HUES48 (cell line): ENCODE measurements at regions not wholly inside any gene's neighbourhood (a gene's known extent, or its start where the extent isn't known, plus 50 kb on each side); places are given as distances from the start of the nearest gene placed in this dataset.

Experiments used
- H3K27ac ChIP-seq: one replicate; pipeline ENCODE4 v1.7.0; 2013; ENCODE audit warnings: low read depth, low read length, inconsistent platforms
- H3K27me3 ChIP-seq: 2 replicates; pipeline ENCODE4 v1.6.1; 2013; ENCODE audit warnings: mild to moderate bottlenecking, low read length; ENCODE audit not compliant: control insufficient read depth, insufficient read depth
- H3K36me3 ChIP-seq: 2 replicates; pipeline ENCODE4 v1.6.1; 2013; ENCODE audit warnings: low read length; ENCODE audit not compliant: control insufficient read depth, insufficient read depth
- H3K4me1 ChIP-seq: 2 replicates; pipeline ENCODE4 v1.6.1; 2013; ENCODE audit warnings: mild to moderate bottlenecking, low read length; ENCODE audit not compliant: control insufficient read depth, insufficient read depth
- H3K4me3 ChIP-seq: 2 replicates; pipeline ENCODE4 v1.5.1; 2013; ENCODE audit warnings: mild to moderate bottlenecking, low read depth, low read length
- H3K9ac ChIP-seq: 2 replicates; pipeline ENCODE4 v1.6.1; 2013; ENCODE audit warnings: mild to moderate bottlenecking, low read depth, low read length, moderate library complexity
- H3K9me3 ChIP-seq: 2 replicates; pipeline ENCODE4 v1.6.1; 2013; ENCODE audit warnings: low read length; ENCODE audit not compliant: control insufficient read depth, insufficient read depth

DNA sequence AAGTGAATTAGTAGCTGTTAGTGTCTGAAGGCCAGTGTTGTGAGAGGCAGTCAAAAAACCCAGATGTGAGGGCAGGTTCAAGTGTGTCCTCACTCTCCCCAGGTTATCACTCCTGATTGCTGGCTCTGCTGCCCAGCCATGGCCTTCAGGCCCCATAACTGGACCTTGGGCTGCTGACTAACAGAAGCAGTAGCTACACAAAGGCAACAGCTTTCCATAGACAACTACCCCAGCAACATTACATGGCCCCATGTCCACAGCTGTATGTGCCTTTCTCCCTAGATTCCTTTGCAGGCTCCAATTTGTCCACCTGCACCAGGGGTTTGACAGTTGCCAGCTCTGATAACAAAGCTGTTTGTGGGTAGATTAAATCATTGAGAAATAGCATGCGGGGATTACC lies 297.8 kb downstream of the ARL4A start:
- peak overlapping the region; percentile 11 for H3K27ac ChIP-seq
- H3K9me3 ChIP-seq, result no peaks in the 10 kb centered on the region
- H3K9ac ChIP-seq, result peak overlapping the region; percentile 22; the same call in 1 of the 2 replicates

GRCh38 chr7:12985752-12986151 lies 298.3 kb downstream of the ARL4A start:
- H3K27me3 ChIP-seq, result no peaks in the 10 kb centered on the region
- no peak overlapping the region for H3K4me3 ChIP-seq
- peak overlapping the region; percentile 68 for H3K27ac ChIP-seq
- H3K9ac ChIP-seq, result no peak overlapping the region
- peaks cover 26% of the 10 kb centered on the region for H3K4me1 ChIP-seq
- H3K36me3 ChIP-seq, result no peaks in the 10 kb centered on the region
- no peaks in the 10 kb centered on the region for H3K9me3 ChIP-seq

More for the DNA sequence above, 297.8 kb downstream of the ARL4A start:
- Histone ChIP-seq H3K4me3 (no peak overlapping the region), H3K36me3 (no peaks in the 10 kb centered on the region), H3K27me3 (no peaks in the 10 kb centered on the region), H3K4me1 (peaks cover 26% of the 10 kb centered on the region)

DNA sequence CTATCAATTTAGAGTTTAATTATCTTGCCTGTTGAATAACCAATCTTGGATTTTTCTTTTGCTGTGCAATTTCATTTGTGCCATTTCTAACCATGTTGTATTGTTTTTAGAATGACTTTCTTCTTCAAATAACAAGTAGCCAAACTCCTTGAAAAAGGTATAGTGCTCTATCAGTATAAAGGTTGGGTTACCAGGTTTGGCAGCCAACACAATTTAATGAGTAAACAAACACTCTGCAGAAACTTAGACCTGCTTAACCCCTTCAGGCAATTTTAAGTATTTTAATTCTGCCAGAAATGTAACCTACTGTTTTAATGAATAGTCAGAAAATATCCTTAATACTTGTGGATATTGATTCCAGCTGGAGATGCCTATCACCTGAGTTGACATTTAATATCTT lies 299.8 kb downstream of the ARL4A start:
- Histone ChIP-seq H3K9ac (no peak overlapping the region), H3K9me3 (no peaks in the 10 kb centered on the region), H3K4me3 (no peak overlapping the region), H3K27me3 (no peaks in the 10 kb centered on the region), H3K36me3 (no peaks in the 10 kb centered on the region), H3K27ac (no peak overlapping the region), H3K4me1 (peaks cover 26% of the 10 kb centered on the region)

DNA sequence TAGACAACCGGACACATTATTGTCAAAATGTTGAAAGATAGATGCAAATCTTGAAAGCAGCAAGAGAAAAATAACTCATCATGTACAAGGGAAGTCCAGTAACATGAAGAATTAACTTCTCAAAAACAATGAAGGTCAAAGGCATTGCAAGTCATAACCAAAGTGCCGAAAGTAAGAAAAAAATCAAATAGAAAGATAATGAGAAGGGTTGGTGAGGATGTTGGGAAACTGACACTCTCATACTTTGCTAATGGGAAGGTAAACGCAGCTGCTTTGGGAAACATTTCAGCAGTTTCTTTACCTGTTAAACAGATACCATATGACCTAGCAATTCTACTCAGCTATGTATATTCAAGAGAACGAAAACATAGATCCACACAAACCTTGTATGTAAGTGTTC lies 303.0 kb downstream of the ARL4A start:
- Histone ChIP-seq H3K27ac (no peak overlapping the region), H3K9ac (no peak overlapping the region), H3K4me3 (no peak overlapping the region), H3K36me3 (no peaks in the 10 kb centered on the region), H3K9me3 (no peaks in the 10 kb centered on the region), H3K27me3 (no peaks in the 10 kb centered on the region), H3K4me1 (peaks cover 21% of the 10 kb centered on the region)

- Histone ChIP-seq H3K27ac (no peak overlapping the region), H3K36me3 (no peaks in the 10 kb centered on the region), H3K9me3 (no peaks in the 10 kb centered on the region), H3K27me3 (no peaks in the 10 kb centered on the region), H3K9ac (no peak overlapping the region), H3K4me1 (no peaks in the 10 kb centered on the region), H3K4me3 (no peak overlapping the region)
These were observed 305.6 kb downstream of the ARL4A start for GRCh38 chr7:12993025-12993424.

DNA sequence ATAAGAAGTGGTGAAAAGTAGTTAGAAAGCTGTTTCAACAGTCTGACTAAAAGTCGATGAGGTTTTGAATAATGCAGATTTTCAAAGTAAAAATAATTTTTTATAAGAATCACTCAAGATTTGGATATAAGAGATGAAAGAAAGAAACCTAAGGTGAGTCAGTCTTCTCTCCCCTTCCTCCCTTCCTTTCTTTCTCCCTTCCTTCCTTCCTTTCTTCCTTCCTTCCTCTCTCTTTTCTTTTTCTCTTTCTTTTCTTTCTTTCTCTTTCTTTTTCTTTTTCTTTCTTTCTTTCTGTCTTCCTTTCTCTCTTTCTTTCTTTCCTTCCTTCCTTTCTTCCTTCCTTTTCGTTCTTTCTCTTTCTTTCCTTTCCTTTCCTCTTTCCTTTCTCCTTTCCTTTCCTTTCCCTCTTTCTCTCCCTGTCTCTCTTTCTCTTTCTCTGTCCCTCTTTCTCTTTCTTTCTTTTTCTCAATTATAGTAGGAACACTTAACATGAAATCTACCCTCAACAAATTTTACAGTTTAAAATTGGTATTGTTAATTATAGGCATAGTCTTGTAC lies 308.6 kb downstream of the ARL4A start:
- H3K27ac ChIP-seq, result no peak overlapping the region
- H3K4me1 ChIP-seq, result no peaks in the 10 kb centered on the region
- H3K36me3 ChIP-seq, result no peaks in the 10 kb centered on the region
- no peak overlapping the region for H3K4me3 ChIP-seq
- H3K27me3 ChIP-seq, result no peaks in the 10 kb centered on the region
- H3K9ac ChIP-seq, result no peak overlapping the region
- no peaks in the 10 kb centered on the region for H3K9me3 ChIP-seq

DNA sequence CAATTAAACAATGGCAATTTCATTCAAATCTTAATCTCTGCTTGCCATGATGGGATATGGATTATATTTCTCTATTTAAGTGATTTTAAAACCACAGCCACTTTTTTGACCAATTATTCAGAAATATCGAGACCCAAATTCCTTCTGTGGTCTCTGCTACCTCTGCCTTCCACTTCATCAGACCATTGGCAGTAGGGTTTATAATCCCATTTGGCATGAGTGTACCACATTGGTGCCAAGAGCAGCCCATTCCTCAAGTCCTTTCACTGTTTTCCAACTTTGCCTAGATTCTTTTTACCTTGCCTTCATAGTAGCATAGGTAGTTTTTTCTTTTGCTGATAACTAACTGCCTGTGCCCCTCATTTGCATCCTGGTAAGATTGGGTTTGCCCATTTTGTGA lies 319.9 kb downstream of the ARL4A start:
- H3K36me3 ChIP-seq, result no peaks in the 10 kb centered on the region
- H3K4me1 ChIP-seq, result peaks cover 3% of the 10 kb centered on the region; the same call in 1 of the 2 replicates
- H3K4me3 ChIP-seq, result no peak overlapping the region
- no peaks in the 10 kb centered on the region for H3K27me3 ChIP-seq
- 0 out of 2 replicates have a peak, but pooled peaks cover 4% of the 10 kb centered on the region for H3K9me3 ChIP-seq
- no peak overlapping the region for H3K9ac ChIP-seq
- H3K27ac ChIP-seq, result no peak overlapping the region

GRCh38 chr7:13009517-13009916 lies 322.1 kb downstream of the ARL4A start:
- H3K4me1 ChIP-seq, result peaks cover 3% of the 10 kb centered on the region; the same call in 1 of the 2 replicates
- no peak overlapping the region for H3K9ac ChIP-seq
- no peaks in the 10 kb centered on the region for H3K27me3 ChIP-seq
- H3K36me3 ChIP-seq, result no peaks in the 10 kb centered on the region
- no peaks in the 10 kb centered on the region for H3K9me3 ChIP-seq
- no peak overlapping the region for H3K27ac ChIP-seq
- H3K4me3 ChIP-seq, result no peak overlapping the region

DNA sequence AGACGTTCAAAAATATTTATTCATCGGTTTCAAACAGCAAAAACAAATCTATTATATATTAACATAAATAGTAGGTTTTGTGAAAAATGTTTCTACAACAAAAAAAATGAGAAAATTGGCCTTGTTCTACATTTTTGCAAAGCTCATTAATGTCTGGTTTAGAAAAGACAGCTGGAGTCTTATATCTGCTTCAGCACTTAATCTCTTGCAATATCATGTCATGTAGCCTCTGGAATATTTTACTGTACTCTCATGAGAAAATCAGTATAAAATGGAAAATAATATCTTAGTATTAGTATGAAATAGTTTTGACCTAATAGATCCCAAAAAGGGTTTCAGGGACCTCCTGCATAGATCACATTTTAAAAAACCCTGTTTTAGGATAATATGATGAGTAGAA lies 326.6 kb downstream of the ARL4A start:
- H3K27ac ChIP-seq, result no peak overlapping the region
- no peak overlapping the region for H3K9ac ChIP-seq
- no peak overlapping the region for H3K4me3 ChIP-seq
- no peaks in the 10 kb centered on the region for H3K9me3 ChIP-seq
- no peaks in the 10 kb centered on the region for H3K27me3 ChIP-seq
- H3K36me3 ChIP-seq, result no peaks in the 10 kb centered on the region
- peaks cover 23% of the 10 kb centered on the region for H3K4me1 ChIP-seq

GRCh38 chr7:13016036-13016581 lies 328.7 kb downstream of the ARL4A start:
- peak overlapping the region; percentile 97 for H3K27ac ChIP-seq
- H3K9me3 ChIP-seq, result no peaks in the 10 kb centered on the region
- H3K4me1 ChIP-seq, result peaks cover 23% of the 10 kb centered on the region
- no peak overlapping the region for H3K4me3 ChIP-seq
- H3K9ac ChIP-seq, result no peak overlapping the region
- H3K36me3 ChIP-seq, result no peaks in the 10 kb centered on the region
- no peaks in the 10 kb centered on the region for H3K27me3 ChIP-seq

GRCh38 chr7:13016592-13017332 lies 329.3 kb downstream of the ARL4A start:
- Histone ChIP-seq H3K9ac (no peak overlapping the region), H3K9me3 (no peaks in the 10 kb centered on the region), H3K27me3 (no peaks in the 10 kb centered on the region), H3K27ac (peak overlapping the region; percentile 97), H3K4me1 (peaks cover 29% of the 10 kb centered on the region), H3K4me3 (no peak overlapping the region), H3K36me3 (no peaks in the 10 kb centered on the region)
